ENCODE measurements at regions not wholly inside any gene's neighbourhood (a gene's known extent, or its start where the extent isn't known, plus 50 kb on each side); places are given as distances from the start of the nearest gene placed in this dataset.

GRCh38 chr5:104754311-104754995 is 1191.9 kb upstream of the NUDT12 start:
- no peak for DNase-seq (ENCODE audit: low spot score)

GRCh38 chr5:104751969-104752368 is 1189.4 kb upstream of the NUDT12 start:
- no peak for DNase-seq (ENCODE audit: low spot score)

- DNase-seq (ENCODE audit: low spot score), result no peak
These were observed 1177.3 kb upstream of the NUDT12 start for GRCh38 chr5:104739905-104740304.

GRCh38 chr5:104739503-104739902 is 1176.9 kb upstream of the NUDT12 start:
- DNase-seq (ENCODE audit: low spot score), result no peak

GRCh38 chr5:104736073-104736472 is 1173.5 kb upstream of the NUDT12 start:
- DNase-seq (ENCODE audit: low spot score), result no peak

GRCh38 chr5:104734046-104734445 is 1171.5 kb upstream of the NUDT12 start:
- no peak for DNase-seq (ENCODE audit: low spot score)

- no peak for DNase-seq (ENCODE audit: low spot score)
These were observed 1170.6 kb upstream of the NUDT12 start for GRCh38 chr5:104733063-104733669.

GRCh38 chr5:104731331-104731730 is 1168.7 kb upstream of the NUDT12 start:
- DNase-seq (ENCODE audit: low spot score), result no peak

- no peak for DNase-seq (ENCODE audit: low spot score)
These were observed 1145.4 kb upstream of the NUDT12 start for GRCh38 chr5:104708027-104708426.

GRCh38 chr5:104706600-104706999 is 1144.0 kb upstream of the NUDT12 start:
- no peak for DNase-seq (ENCODE audit: low spot score)

GRCh38 chr5:104702212-104702611 is 1139.6 kb upstream of the NUDT12 start:
- DNase-seq (ENCODE audit: low spot score), result no peak

- DNase-seq (ENCODE audit: low spot score), result no peak
These were observed 1136.8 kb upstream of the NUDT12 start for GRCh38 chr5:104699438-104699837.

- DNase-seq (ENCODE audit: low spot score), result no peak
These were observed 1098.7 kb upstream of the NUDT12 start for GRCh38 chr5:104661256-104661655.

GRCh38 chr5:104659497-104659896 is 1096.9 kb upstream of the NUDT12 start:
- no peak for DNase-seq (ENCODE audit: low spot score)

GRCh38 chr5:104652271-104652861 is 1089.8 kb upstream of the NUDT12 start:
- no peak for DNase-seq (ENCODE audit: low spot score)

GRCh38 chr5:104650313-104651055 is 1087.9 kb upstream of the NUDT12 start:
- DNase-seq (ENCODE audit: low spot score), result no peak

GRCh38 chr5:104646416-104646815 is 1083.8 kb upstream of the NUDT12 start:
- no peak for DNase-seq (ENCODE audit: low spot score)

GRCh38 chr5:104643320-104643719 is 1080.7 kb upstream of the NUDT12 start:
- DNase-seq (ENCODE audit: low spot score), result no peak

- DNase-seq (ENCODE audit: low spot score), result no peak
These were observed 1072.6 kb upstream of the NUDT12 start for GRCh38 chr5:104635227-104635626.

GRCh38 chr5:104628911-104629310 is 1066.3 kb upstream of the NUDT12 start:
- DNase-seq (ENCODE audit: low spot score), result no peak

GRCh38 chr5:104626122-104626521 is 1063.5 kb upstream of the NUDT12 start:
- DNase-seq (ENCODE audit: low spot score), result no peak

- DNase-seq (ENCODE audit: low spot score), result no peak
These were observed 1049.4 kb upstream of the NUDT12 start for GRCh38 chr5:104612005-104612404.

Data from CD4-positive, alpha-beta T cell treated with Interleukin-6 at 100 ng/mL for 8 hours (primary cell).